GM23248 (cell line): ENCODE measurements at regions not wholly inside any gene's neighbourhood (a gene's known extent, or its start where the extent isn't known, plus 50 kb on each side); places are given as distances from the start of the nearest gene placed in this dataset.

Experiments used
- DNase-seq: peaks from one replicate; pipeline ENCODE4 v3.0.0-alpha.2; 2015
- H2AFZ ChIP-seq: fragments of 200-600 bp; sonication (generic); 2 replicates; pipeline ENCODE4 v1.6.1; 2016; ENCODE audit warnings: antibody characterized with exemption
- H3F3A ChIP-seq: fragments of 200-600 bp; sonication (generic); 2 replicates; pipeline ENCODE4 v1.6.1; 2016; ENCODE audit warnings: mild to moderate bottlenecking, antibody characterized with exemption, mixed run types; ENCODE audit not compliant: insufficient read depth
- H3K27ac ChIP-seq: fragments of 200-600 bp; sonication (generic); 2 replicates; pipeline ENCODE4 v1.5.1; 2016; ENCODE audit warnings: mild to moderate bottlenecking
- H3K27me3 ChIP-seq: fragments of 200-600 bp; sonication (generic); replicated peaks from 2 replicates; pipeline ENCODE4 v1.6.1; 2016; ENCODE audit warnings: mild to moderate bottlenecking; ENCODE audit not compliant: insufficient read depth
- H3K36me3 ChIP-seq: fragments of 200-600 bp; sonication (generic); 2 replicates; pipeline ENCODE4 v1.6.1; 2016; ENCODE audit warnings: low read depth, mild to moderate bottlenecking
- H3K4me1 ChIP-seq: fragments of 200-600 bp; sonication (generic); 2 replicates; pipeline ENCODE4 v1.6.1; 2016; ENCODE audit warnings: mild to moderate bottlenecking; ENCODE audit not compliant: insufficient read depth
- H3K4me2 ChIP-seq: fragments of 200-600 bp; sonication (generic); one replicate; pipeline ENCODE4 v1.6.1; 2016; ENCODE audit warnings: mild to moderate bottlenecking; ENCODE audit not compliant: unreplicated experiment
- H3K4me3 ChIP-seq: fragments of 200-600 bp; sonication (generic); 2 replicates; pipeline ENCODE4 v1.5.1; 2016; ENCODE audit warnings: mild to moderate bottlenecking
- H3K79me2 ChIP-seq: fragments of 200-600 bp; sonication (generic); 2 replicates; pipeline ENCODE4 v1.6.1; 2016; ENCODE audit warnings: mild to moderate bottlenecking; ENCODE audit not compliant: insufficient read depth
- H3K9ac ChIP-seq: fragments of 200-600 bp; sonication (generic); 2 replicates; pipeline ENCODE4 v1.6.1; 2016; ENCODE audit warnings: mild to moderate bottlenecking
- H3K9me2 ChIP-seq: fragments of 200-600 bp; sonication (generic); 2 replicates; pipeline ENCODE4 v1.6.1; 2016; ENCODE audit warnings: mixed run types, mild to moderate bottlenecking, moderate library complexity; ENCODE audit not compliant: insufficient read depth
- H3K9me3 ChIP-seq: fragments of 200-600 bp; sonication (generic); one replicate; pipeline ENCODE4 v1.6.1; 2017; ENCODE audit warnings: low read depth
- H4K20me1 ChIP-seq: fragments of 200-600 bp; sonication (generic); 2 replicates; pipeline ENCODE4 v1.6.0; 2016; ENCODE audit not compliant: insufficient read depth
- EZH2 ChIP-seq: fragments of 200-600 bp; sonication (generic); IDR thresholded peaks from 2 replicates; pipeline ENCODE4 v1.6.1; 2018; ENCODE audit warnings: antibody characterized with exemption, mild to moderate bottlenecking; ENCODE audit not compliant: insufficient read depth, poor library complexity, severe bottlenecking
- EZH2phosphoT487 ChIP-seq: fragments of 200-600 bp; sonication (generic); IDR thresholded peaks from 2 replicates; pipeline ENCODE4 v1.6.1; 2018; ENCODE audit warnings: antibody characterized with exemption, moderate library complexity, mild to moderate bottlenecking, low read depth; ENCODE audit not compliant: insufficient read depth
- WGBS, 2 experiments: methylation state at CpG; one replicate each; pipeline ENCODE4 v1.1.6; 2015 to 2017; ENCODE audit warnings: low lambda C conversion rate in 2 of 2, low coverage in 1 of 2; ENCODE audit errors: missing lambda C conversion rate in 2 of 2; 5-methylcytosine and 5-hydroxymethylcytosine counted together
- in situ Hi-C: fragments of 300-500 bp; cut with MboI; formaldehyde crosslinking; loops from 2 replicates; pipeline ENCODE4 v1.15.0; 2020

- H3F3A ChIP-seq = no peaks in the 10 kb centered on the region
These were observed 160.1 kb downstream of the SUDS3 start for GRCh38 chr12:118536306-118536906.

GRCh38 chr12:118537481-118537917 lies 161.1 kb downstream of the SUDS3 start:
- no peaks in the 10 kb centered on the region for H3K4me1 ChIP-seq
- H3K9ac ChIP-seq = no peak overlapping the region
- H3K79me2 ChIP-seq = no peaks in the 10 kb centered on the region
- no peak overlapping the region for H3K4me3 ChIP-seq
- WGBS, 2 experiments = 12 to 14% methylated on average over 10 of the region's 10 CpGs
- H3K27me3 ChIP-seq = no peaks in the 10 kb centered on the region
- no peaks in the 10 kb centered on the region for H4K20me1 ChIP-seq
- in situ Hi-C loops = no loop called here
- no peaks in the 10 kb centered on the region for H3K9me2 ChIP-seq
- H3K4me2 ChIP-seq = no peak overlapping the region
- no peak for DNase-seq
- H3K27ac ChIP-seq = no peak overlapping the region
- no peaks in the 10 kb centered on the region for H3F3A ChIP-seq
- TF ChIP-seq EZH2 (no peak), EZH2phosphoT487 (no peak)
- no peaks in the 10 kb centered on the region for H3K36me3 ChIP-seq
- H3K9me3 ChIP-seq = no peaks in the 10 kb centered on the region
- H2AFZ ChIP-seq = no peak overlapping the region

More at GRCh38 chr12:118536306-118536906, 160.1 kb downstream of the SUDS3 start:
- DNase-seq = no peak
- in situ Hi-C loops = no loop called here
- no peaks in the 10 kb centered on the region for H4K20me1 ChIP-seq
- WGBS, 2 experiments = 11 to 14% methylated on average over 8 of the region's 8 CpGs
- H3K4me2 ChIP-seq = no peak overlapping the region
- no peaks in the 10 kb centered on the region for H3K79me2 ChIP-seq
- no peak overlapping the region for H3K9ac ChIP-seq
- no peaks in the 10 kb centered on the region for H3K36me3 ChIP-seq
- no peaks in the 10 kb centered on the region for H3K27me3 ChIP-seq
- no peak overlapping the region for H3K27ac ChIP-seq
- TF ChIP-seq EZH2phosphoT487 = no peak
- no peaks in the 10 kb centered on the region for H3K9me3 ChIP-seq
- no peaks in the 10 kb centered on the region for H3K9me2 ChIP-seq
- H3K4me1 ChIP-seq = no peaks in the 10 kb centered on the region
- H2AFZ ChIP-seq = no peak overlapping the region
- H3K4me3 ChIP-seq = no peak overlapping the region

- Histone ChIP-seq H3F3A (no peaks in the 10 kb centered on the region), H3K79me2 (no peaks in the 10 kb centered on the region), H3K4me3 (no peak overlapping the region), H3K9me3 (no peaks in the 10 kb centered on the region), H3K9ac (no peak overlapping the region), H2AFZ (no peak overlapping the region), H3K36me3 (no peaks in the 10 kb centered on the region), H3K9me2 (no peaks in the 10 kb centered on the region), H3K27me3 (no peaks in the 10 kb centered on the region), H3K4me1 (no peaks in the 10 kb centered on the region), H3K27ac (no peak overlapping the region), H4K20me1 (no peaks in the 10 kb centered on the region), H3K4me2 (no peak overlapping the region)
- TF ChIP-seq EZH2phosphoT487 (no peak), EZH2 (no peak)
- in situ Hi-C loops = no loop called here
- no peak for DNase-seq
- WGBS, 2 experiments = 32 to 47% methylated on average over 3 of the region's 3 CpGs
These were observed 164.7 kb downstream of the SUDS3 start for GRCh38 chr12:118541071-118541470.

GRCh38 chr12:118541934-118542333 lies 165.6 kb downstream of the SUDS3 start:
- H3K4me2 ChIP-seq = no peak overlapping the region
- no peaks in the 10 kb centered on the region for H3K9me2 ChIP-seq
- in situ Hi-C loops = no loop called here
- no peaks in the 10 kb centered on the region for H3K9me3 ChIP-seq
- H3F3A ChIP-seq = no peaks in the 10 kb centered on the region
- H3K9ac ChIP-seq = no peak overlapping the region
- H3K27ac ChIP-seq = no peak overlapping the region
- H3K36me3 ChIP-seq = no peaks in the 10 kb centered on the region
- H3K4me3 ChIP-seq = no peak overlapping the region
- no peaks in the 10 kb centered on the region for H3K79me2 ChIP-seq
- no peak for DNase-seq
- no peaks in the 10 kb centered on the region for H3K27me3 ChIP-seq
- no peak overlapping the region for H2AFZ ChIP-seq
- no peaks in the 10 kb centered on the region for H3K4me1 ChIP-seq
- no peaks in the 10 kb centered on the region for H4K20me1 ChIP-seq
- WGBS, 2 experiments = 41 to 54% methylated on average over 6 of the region's 6 CpGs
- no peak for TF ChIP-seq EZH2phosphoT487
- TF ChIP-seq EZH2 = no peak

GRCh38 chr12:118543651-118544050 lies 167.3 kb downstream of the SUDS3 start:
- Histone ChIP-seq H4K20me1 (no peaks in the 10 kb centered on the region), H3K4me2 (no peak overlapping the region), H3K9me3 (no peaks in the 10 kb centered on the region), H3K27me3 (no peaks in the 10 kb centered on the region), H2AFZ (no peak overlapping the region), H3K9ac (no peak overlapping the region), H3K36me3 (no peaks in the 10 kb centered on the region), H3K4me1 (no peaks in the 10 kb centered on the region), H3F3A (no peaks in the 10 kb centered on the region), H3K4me3 (no peak overlapping the region), H3K79me2 (no peaks in the 10 kb centered on the region), H3K27ac (no peak overlapping the region), H3K9me2 (no peaks in the 10 kb centered on the region)
- WGBS, 2 experiments = 36 to 38% methylated on average over 4 of the region's 4 CpGs
- no peak for DNase-seq
- in situ Hi-C loops = no loop called here
- TF ChIP-seq EZH2phosphoT487 = no peak
- TF ChIP-seq EZH2 = no peak
